Nucleus accumbens (tissue), 56 donors: ENCODE measurements at regions not wholly inside any gene's neighbourhood (a gene's known extent, or its start where the extent isn't known, plus 50 kb on each side); places are given as distances from the start of the nearest gene placed in this dataset.
"Not testable (repeated sequence)": the region's sequence is repeated elsewhere in the genome, so short reads cannot be mapped to it uniquely, and the experiment has no call there.

Experiments used
- DNase-seq, 56 donors: peaks; one replicate each; lab custom pipeline; 2025; lab: John Stamatoyannopoulos, UW

- no peak for DNase-seq
Observed at GRCh38 chr11:115656041-115656440, 151.8 kb upstream of the CADM1 start.

GRCh38 chr11:115654792-115655191 is 150.6 kb upstream of the CADM1 start:
- no peak for DNase-seq

- DNase-seq = no peak
Observed at GRCh38 chr11:115653926-115654325, 149.7 kb upstream of the CADM1 start.

GRCh38 chr11:115653076-115653475 is 148.9 kb upstream of the CADM1 start:
- no peak for DNase-seq

GRCh38 chr11:115652496-115652895 is 148.3 kb upstream of the CADM1 start:
- no peak for DNase-seq

GRCh38 chr11:115652094-115652493 is 147.9 kb upstream of the CADM1 start:
- no peak for DNase-seq

- no peak for DNase-seq
Observed at GRCh38 chr11:115649461-115649860, 145.2 kb upstream of the CADM1 start.

GRCh38 chr11:115645631-115646317 is 141.6 kb upstream of the CADM1 start:
- DNase-seq = peak in 41 of 56 donors; percentile 4 to 87 (median 48)

- no peak for DNase-seq
Observed at GRCh38 chr11:115644856-115645255, 140.6 kb upstream of the CADM1 start.

- DNase-seq = peak in 3 of 56 donors; percentile 5 to 18 (median 12)
Observed at GRCh38 chr11:115643549-115644270, 139.5 kb upstream of the CADM1 start.

- no peak for DNase-seq
Observed at GRCh38 chr11:115642660-115643059, 138.4 kb upstream of the CADM1 start.

GRCh38 chr11:115637599-115638241 is 133.5 kb upstream of the CADM1 start:
- DNase-seq = no peak

GRCh38 chr11:115636753-115637527 is 132.7 kb upstream of the CADM1 start:
- DNase-seq = no peak

GRCh38 chr11:115633977-115634376 is 129.8 kb upstream of the CADM1 start:
- DNase-seq = not testable (repeated sequence)

- no peak for DNase-seq
Observed at GRCh38 chr11:115632061-115632460, 127.8 kb upstream of the CADM1 start.

- DNase-seq = no peak
Observed at GRCh38 chr11:115631609-115632008, 127.4 kb upstream of the CADM1 start.

GRCh38 chr11:115630214-115630613 is 126.0 kb upstream of the CADM1 start:
- DNase-seq = no peak

GRCh38 chr11:115629456-115630015 is 125.3 kb upstream of the CADM1 start:
- DNase-seq = no peak

GRCh38 chr11:115627666-115628460 is 123.6 kb upstream of the CADM1 start:
- no peak for DNase-seq

- DNase-seq = no peak
Observed at GRCh38 chr11:115627071-115627470, 122.9 kb upstream of the CADM1 start.
